HCT116 (cell line): ENCODE measurements at regions not wholly inside any gene's neighbourhood (a gene's known extent, or its start where the extent isn't known, plus 50 kb on each side); places are given as distances from the start of the nearest gene placed in this dataset.

Experiments
- EZH2 ChIP-seq: fragments of 200-600 bp; sonication (generic); IDR thresholded peaks from 2 replicates; pipeline ENCODE4 v1.6.1; 2017; ENCODE audit warnings: antibody characterized with exemption, mixed run types
- EZH2phosphoT487 ChIP-seq: fragments of 200-600 bp; IDR thresholded peaks from 2 replicates; pipeline ENCODE4 v1.6.1; 2018; ENCODE audit warnings: antibody characterized with exemption, borderline replicate concordance
- FOSL1 ChIP-seq: IDR thresholded peaks from 2 replicates; pipeline ENCODE4 v1.6.1; 2012; ENCODE audit warnings: low read depth
- JUND ChIP-seq: IDR thresholded peaks from 2 replicates; pipeline ENCODE4 v1.6.1; 2012
- POLR2A ChIP-seq: IDR thresholded peaks from 2 replicates; pipeline ENCODE4 v1.7.0; 2011; ENCODE audit warnings: borderline replicate concordance; ENCODE audit not compliant: insufficient read depth, insufficient read length; ENCODE audit errors: extremely low read depth
- POLR2AphosphoS5 ChIP-seq: IDR thresholded peaks from 2 replicates; pipeline ENCODE4 v1.6.1; 2011; ENCODE audit warnings: mild to moderate bottlenecking, low read depth, low read length, moderate library complexity
- RAD21 ChIP-seq: IDR thresholded peaks from 2 replicates; pipeline ENCODE4 v1.6.1; 2012; ENCODE audit warnings: low read depth, mild to moderate bottlenecking
- SP1 ChIP-seq: IDR thresholded peaks from 2 replicates; pipeline ENCODE4 v1.6.1; 2012; ENCODE audit warnings: low read depth
- SRF ChIP-seq: IDR thresholded peaks from 2 replicates; pipeline ENCODE4 v1.6.1; 2012; ENCODE audit warnings: low read depth
- YY1 ChIP-seq: IDR thresholded peaks from 2 replicates; pipeline ENCODE4 v1.6.1; 2011; ENCODE audit warnings: low read length, low read depth, moderate library complexity, mild to moderate bottlenecking; ENCODE audit not compliant: insufficient replicate concordance; ENCODE audit errors: extremely low read depth
- TF ChIP-seq, protein P1 (sequence below), 3 experiments: fragments of 200-600 bp in 1 of 3; sonication (generic) in 1 of 3; IDR thresholded peaks in 2 of 3; conservative IDR thresholded peaks in 1 of 3; 2 replicates each; pipeline ENCODE4 v1.5.1; 2012 to 2017; ENCODE audit warnings: low read depth in 2 of 3, low read length in 2 of 3, antibody characterized with exemption in 1 of 3, borderline replicate concordance in 1 of 3, control low read depth in 1 of 3, mild to moderate bottlenecking in 1 of 3, mixed read lengths in 1 of 3, mixed run types in 1 of 3, moderate library complexity in 1 of 3; ENCODE audit not compliant: insufficient read depth in 1 of 3
- TF ChIP-seq, protein P2 (sequence below): IDR thresholded peaks from 2 replicates; pipeline ENCODE4 v1.6.1; 2012; ENCODE audit warnings: low read depth
- TF ChIP-seq, protein P3 (sequence below): IDR thresholded peaks from 2 replicates; pipeline ENCODE4 v1.6.1; 2012

- TF ChIP-seq, protein P1, sequence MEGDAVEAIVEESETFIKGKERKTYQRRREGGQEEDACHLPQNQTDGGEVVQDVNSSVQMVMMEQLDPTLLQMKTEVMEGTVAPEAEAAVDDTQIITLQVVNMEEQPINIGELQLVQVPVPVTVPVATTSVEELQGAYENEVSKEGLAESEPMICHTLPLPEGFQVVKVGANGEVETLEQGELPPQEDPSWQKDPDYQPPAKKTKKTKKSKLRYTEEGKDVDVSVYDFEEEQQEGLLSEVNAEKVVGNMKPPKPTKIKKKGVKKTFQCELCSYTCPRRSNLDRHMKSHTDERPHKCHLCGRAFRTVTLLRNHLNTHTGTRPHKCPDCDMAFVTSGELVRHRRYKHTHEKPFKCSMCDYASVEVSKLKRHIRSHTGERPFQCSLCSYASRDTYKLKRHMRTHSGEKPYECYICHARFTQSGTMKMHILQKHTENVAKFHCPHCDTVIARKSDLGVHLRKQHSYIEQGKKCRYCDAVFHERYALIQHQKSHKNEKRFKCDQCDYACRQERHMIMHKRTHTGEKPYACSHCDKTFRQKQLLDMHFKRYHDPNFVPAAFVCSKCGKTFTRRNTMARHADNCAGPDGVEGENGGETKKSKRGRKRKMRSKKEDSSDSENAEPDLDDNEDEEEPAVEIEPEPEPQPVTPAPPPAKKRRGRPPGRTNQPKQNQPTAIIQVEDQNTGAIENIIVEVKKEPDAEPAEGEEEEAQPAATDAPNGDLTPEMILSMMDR (IDR thresholded peaks at IDR 0.05 in 2 of 3, conservative IDR thresholded peaks at IDR 0.05 in 1 of 3; ENCODE audit: borderline replicate concordance in 1 of 3, insufficient read depth in 1 of 3, low read depth in 2 of 3, low read length in 2 of 3) = no peak
- TF ChIP-seq SP1 (no peak), POLR2A (no peak), JUND (no peak), EZH2 (no peak), YY1 (no peak), POLR2AphosphoS5 (no peak), RAD21 (no peak), SRF (no peak), FOSL1 (no peak), EZH2phosphoT487 (no peak)
- TF ChIP-seq, protein P2, sequence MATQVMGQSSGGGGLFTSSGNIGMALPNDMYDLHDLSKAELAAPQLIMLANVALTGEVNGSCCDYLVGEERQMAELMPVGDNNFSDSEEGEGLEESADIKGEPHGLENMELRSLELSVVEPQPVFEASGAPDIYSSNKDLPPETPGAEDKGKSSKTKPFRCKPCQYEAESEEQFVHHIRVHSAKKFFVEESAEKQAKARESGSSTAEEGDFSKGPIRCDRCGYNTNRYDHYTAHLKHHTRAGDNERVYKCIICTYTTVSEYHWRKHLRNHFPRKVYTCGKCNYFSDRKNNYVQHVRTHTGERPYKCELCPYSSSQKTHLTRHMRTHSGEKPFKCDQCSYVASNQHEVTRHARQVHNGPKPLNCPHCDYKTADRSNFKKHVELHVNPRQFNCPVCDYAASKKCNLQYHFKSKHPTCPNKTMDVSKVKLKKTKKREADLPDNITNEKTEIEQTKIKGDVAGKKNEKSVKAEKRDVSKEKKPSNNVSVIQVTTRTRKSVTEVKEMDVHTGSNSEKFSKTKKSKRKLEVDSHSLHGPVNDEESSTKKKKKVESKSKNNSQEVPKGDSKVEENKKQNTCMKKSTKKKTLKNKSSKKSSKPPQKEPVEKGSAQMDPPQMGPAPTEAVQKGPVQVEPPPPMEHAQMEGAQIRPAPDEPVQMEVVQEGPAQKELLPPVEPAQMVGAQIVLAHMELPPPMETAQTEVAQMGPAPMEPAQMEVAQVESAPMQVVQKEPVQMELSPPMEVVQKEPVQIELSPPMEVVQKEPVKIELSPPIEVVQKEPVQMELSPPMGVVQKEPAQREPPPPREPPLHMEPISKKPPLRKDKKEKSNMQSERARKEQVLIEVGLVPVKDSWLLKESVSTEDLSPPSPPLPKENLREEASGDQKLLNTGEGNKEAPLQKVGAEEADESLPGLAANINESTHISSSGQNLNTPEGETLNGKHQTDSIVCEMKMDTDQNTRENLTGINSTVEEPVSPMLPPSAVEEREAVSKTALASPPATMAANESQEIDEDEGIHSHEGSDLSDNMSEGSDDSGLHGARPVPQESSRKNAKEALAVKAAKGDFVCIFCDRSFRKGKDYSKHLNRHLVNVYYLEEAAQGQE = no peak
- TF ChIP-seq, protein P3, sequence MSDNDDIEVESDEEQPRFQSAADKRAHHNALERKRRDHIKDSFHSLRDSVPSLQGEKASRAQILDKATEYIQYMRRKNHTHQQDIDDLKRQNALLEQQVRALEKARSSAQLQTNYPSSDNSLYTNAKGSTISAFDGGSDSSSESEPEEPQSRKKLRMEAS = no peak
Observed at GRCh38 chr5:73365301-73365853, 83.2 kb downstream of the FOXD1 start.
